Hypothalamus (tissue), 51 donors: ENCODE measurements at regions not wholly inside any gene's neighbourhood (a gene's known extent, or its start where the extent isn't known, plus 50 kb on each side); places are given as distances from the start of the nearest gene placed in this dataset.

Source experiments
- DNase-seq, 51 donors: peaks; one replicate each; lab custom pipeline; 2025; lab: John Stamatoyannopoulos, UW

DNA sequence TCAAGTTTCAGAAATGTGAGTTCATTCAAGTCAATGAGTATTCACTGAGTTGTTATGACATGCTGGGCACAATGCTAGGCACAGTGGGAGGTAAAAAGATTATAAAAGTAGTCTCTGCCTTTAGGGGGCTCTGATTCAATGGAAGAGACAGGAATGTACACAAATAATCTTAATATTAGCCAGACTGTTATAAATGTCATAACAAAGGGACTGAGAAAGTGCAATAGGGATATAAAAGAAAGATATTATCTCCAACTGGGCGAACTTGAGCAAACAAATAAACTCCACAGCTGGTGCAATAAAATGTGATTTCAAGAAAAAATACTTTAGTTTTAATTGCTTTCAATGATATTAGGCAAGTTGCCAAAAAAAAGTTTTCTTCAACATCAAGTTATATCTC lies 755.2 kb downstream of the BRINP1 start:
- no peak for DNase-seq

DNA sequence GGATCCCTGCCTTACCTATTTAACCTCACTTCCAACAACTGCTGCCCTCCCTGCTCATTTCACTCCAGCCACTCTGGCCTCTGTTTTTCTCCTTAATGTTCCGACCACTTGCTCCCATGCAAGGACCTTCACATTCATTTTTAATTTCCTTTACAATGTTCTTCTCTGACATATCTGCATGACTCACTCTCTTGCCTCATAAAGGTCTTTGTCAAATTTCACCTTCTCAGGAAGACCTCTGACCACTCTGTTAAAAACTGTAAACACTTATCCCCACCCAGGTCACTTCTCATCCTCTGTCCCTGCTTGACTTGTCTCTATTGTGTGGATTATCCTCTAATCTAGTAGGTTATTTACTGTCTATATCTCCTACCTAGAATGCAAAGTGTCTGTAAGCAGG lies 751.2 kb downstream of the BRINP1 start:
- no peak for DNase-seq

DNA sequence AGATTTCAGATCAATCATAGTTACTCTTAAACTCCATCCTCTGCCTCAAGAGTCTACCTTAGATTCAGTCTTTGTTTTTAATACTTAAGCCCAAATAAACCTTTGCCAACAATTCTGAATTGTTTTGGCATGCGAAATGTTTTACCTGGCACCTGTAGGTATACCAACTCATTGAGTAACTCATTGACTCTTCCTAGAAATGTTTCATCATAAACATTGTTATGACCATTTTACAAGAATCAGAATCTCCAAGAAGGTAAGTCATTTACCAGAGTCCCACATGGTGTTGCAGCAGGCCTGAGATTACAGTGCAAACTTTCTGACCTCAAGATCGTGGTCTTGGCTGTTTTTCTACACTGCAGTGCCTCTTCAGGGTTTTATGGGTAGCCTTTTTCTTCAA lies 750.4 kb downstream of the BRINP1 start:
- no peak for DNase-seq

DNA sequence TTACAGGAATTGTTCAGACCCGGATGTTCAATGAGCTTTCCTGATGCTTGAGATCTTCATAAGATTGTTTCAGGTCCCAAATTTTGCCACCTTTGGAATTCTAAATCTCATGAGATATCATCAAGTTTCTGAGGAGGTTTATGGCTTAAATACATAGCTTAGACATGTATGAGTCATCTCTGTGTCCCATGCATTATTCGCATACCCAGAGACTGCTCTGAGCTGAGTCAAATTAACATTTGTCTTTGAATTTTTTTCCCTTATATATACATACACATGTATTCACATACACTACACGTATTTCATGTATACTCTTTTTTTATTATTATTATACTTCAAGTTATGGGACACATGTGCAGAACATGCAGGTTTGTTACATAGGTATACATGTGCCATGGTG lies 744.6 kb downstream of the BRINP1 start:
- no peak for DNase-seq

DNA sequence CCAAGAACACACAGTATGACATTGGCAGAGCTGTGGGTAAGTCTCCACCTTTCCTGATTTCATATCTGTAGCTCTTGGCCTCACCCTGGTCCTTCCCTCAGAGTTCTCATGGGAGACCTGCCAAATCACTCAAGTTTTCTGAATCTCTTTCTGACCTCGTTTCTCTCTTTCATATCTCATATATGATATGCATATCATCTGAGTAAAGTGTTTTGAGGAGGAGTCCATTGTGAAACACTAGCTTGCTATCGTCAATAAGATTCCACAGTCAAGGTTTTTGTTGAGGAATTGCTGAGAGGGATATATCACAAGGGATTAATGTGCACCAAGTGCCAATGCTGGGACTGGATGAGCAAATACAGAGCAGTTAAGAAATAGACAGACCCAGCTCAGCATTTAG lies 739.2 kb downstream of the BRINP1 start:
- DNase-seq = no peak

DNA sequence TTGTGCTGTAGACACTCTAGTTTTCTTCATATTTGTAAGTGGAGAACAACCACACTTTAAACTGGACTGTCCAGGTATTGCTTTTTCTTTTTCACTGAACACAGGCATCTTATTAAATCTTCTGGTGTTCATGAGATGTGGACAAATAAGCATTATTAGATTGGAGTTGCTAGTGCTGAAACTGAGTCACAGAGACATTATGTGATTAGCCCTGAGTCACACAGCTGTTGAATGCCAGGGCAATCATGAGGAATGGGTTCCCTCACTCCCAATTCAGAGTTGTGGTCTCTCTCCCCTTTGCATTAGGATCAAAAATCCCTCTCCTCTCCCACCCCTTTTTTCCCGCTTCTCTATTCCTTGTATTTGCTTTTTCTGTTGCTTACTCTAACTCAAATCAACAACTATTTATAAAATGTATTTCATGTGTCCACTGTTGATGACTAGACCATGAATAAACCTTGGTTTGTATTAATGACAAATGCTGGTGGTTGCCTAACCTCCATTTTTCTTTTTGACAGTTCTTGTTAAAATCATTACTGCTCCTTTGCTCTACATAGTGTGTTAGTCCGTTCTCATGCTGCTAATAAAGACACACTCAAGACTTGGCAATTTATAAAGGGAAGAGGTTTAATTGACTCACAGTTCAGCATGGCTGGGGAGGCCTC lies 738.2 kb downstream of the BRINP1 start:
- DNase-seq = no peak

DNA sequence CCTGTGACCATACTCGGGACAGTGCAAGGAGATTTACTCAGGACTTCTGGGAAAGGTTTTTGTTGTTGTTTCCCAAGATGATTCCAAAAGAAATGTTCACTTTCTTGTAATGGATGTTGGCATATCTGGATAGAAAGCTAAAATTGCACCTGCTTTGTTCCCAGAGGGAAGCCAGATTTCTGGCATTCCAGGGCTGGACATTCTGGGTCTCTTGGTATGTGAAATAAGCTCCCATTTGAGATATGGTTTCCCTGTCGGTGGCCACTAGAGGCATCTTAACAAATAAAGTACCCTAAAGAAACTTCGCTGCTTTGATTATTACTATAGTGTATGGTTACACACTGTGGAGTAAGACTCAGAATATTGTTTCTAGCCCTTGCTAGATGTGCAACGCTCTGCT lies 737.3 kb downstream of the BRINP1 start:
- DNase-seq = no peak

DNA sequence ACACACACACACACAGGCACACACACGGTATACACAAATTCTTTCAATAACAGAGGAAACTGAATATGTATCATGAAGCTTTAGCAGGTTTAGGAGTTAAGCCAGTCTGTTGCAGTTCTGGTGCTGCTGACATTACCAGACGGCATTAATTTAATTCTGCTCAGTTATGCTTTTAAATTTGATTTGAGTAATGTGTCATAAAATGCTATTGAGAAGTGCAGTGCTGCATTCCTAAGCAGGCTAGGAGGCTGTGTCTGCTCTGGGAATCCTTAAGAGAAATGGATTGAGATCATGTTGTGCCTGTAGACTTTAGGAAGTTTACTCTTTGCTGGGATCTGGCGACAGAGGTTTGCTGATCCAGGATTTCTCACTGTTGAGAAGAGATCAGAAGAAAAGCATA lies 733.8 kb downstream of the BRINP1 start:
- no peak for DNase-seq

DNA sequence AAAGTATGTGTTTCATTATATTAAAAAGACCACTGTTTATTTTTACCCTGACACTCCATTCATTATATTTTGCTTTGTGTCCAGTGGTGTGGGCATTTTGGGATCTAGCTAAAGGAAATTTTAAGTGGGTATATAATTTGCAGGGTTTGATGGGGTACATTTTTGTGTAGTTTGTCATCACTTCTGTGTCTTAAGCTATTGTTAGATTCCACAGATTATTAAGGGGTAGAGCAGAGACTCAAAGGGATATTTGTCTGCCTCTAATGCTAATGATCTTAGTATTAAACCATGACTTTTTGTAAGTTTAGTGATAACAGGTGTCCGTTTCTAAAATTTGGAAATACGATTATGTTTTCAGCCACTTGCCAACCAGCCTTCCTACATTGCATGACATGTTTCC lies 731.6 kb downstream of the BRINP1 start:
- DNase-seq = no peak

DNA sequence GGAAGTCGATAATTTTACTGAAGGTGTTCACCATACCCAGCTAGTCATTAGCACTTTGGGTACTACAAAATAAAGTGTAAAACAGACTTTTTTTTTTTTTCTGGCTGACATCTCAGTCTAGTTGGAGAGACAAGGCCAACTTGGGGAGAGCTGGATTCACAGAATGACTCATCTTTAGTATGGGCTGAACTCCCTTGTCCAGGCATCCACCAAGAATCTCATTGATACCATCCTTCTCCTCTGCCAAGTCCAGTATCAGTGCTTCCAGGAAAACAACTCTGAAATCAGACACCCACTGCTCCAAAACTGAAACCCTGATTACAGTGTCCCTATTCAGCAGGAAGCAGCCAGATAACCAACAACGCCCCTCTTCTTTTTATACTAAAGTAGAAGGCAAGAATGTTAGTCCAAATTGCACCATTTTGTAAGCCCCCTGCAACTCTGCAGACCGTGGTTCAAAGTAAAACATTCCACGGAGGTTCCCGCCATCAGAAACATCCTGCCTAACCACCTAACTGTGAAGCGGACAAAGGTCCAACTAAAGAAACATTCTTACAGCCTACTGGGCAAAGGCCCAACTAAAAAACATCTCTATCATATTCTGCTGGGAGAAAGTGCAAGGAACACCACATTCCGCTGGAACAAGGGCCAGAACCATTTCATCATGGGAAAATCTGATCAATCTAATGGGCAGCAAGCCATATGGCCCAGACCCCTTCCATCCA lies 728.2 kb downstream of the BRINP1 start:
- no peak for DNase-seq

DNA sequence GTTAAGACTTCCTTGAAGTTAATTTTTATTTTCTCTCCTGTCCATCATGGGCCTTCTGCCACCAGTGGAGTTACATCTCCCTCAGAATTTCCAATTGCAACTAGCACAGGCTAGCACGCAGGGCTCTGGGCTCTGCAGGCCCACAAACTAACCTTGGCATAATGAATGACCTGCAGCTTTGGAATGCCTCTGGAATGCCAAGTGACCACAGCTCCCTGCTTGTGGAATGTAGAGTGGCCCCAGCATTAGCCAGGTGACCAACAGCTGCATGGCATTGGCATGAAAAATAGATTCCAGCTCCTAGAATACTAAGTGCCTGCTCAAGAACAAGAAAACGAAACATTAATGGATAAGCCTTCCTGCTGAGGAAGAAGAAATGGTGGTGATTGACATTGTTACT lies 726.1 kb downstream of the BRINP1 start:
- DNase-seq = peak in 1 of 51 donors; percentile 1

DNA sequence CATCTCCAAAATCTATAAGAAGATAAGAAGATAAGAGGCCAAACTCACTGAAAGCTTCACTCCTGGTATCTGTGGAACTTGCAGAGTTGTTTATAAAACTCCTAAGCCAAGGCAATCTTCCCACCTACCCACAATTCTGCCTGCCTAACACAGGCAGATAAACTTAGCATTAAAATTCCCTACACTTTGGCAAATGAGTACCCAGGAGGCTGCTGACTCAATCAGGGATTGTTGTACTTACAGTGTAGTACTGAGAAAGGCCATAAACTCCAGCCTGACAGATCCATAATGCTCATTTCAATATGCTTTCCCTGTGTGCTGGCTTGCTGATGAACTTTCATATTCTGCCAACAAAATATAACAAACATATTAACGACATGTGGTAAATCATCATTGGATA lies 725.2 kb downstream of the BRINP1 start:
- no peak for DNase-seq

DNA sequence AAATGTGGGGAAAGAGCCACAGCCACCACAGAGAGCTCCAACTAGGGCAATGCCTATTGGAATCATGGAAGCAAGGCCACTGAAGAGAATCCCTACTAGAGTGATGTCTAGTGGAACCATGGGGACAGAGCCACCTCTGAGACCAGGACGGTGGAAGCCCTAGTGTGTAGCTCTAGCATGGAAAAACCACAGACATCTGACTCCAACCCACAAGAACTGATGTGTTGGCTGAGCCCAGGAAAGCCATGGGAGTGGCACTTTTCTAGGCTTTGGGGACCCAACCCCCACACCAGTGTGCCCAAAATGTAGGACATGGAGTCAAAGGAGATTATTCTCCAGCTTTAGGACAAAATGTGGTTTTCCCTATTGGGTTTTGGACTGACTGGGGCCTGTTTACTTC lies 721.9 kb downstream of the BRINP1 start:
- DNase-seq = no peak

DNA sequence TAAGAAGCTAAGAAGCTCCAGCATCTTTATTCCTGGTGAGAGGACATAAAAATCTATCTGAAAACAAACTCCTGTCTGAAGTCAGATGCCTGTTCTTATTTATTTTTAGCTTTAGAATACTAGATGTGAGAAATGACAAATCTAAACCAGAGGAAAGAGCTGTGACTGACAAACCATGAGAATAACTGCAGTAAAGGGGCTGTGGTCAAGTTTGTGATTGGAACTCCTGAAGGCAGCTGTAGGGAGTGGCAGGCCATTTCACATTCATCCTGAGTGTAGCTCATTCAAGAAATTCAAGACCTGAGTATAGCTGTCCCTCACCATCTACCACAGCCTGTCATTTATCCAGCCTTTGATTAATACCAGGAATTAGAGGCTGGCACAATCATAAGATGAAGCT lies 718.8 kb downstream of the BRINP1 start:
- DNase-seq = no peak

DNA sequence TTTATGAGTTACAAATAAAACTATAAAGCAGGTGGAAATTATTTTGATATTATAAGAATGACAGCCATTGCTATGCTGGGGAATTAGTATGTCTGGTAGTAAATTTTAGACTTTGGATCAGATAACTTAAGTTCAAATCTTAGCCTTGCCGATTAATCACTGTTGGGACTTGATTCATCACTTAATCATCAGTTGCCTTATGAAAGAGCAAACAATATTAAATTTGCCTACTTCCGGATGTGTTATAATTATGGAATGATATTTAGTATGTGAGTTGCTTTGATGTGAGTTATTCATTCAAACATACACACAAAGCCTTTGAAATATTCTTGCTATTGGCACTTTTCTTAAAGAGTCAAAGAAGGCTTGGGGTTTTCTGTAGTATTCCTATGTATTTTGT lies 717.7 kb downstream of the BRINP1 start:
- DNase-seq = no peak

DNA sequence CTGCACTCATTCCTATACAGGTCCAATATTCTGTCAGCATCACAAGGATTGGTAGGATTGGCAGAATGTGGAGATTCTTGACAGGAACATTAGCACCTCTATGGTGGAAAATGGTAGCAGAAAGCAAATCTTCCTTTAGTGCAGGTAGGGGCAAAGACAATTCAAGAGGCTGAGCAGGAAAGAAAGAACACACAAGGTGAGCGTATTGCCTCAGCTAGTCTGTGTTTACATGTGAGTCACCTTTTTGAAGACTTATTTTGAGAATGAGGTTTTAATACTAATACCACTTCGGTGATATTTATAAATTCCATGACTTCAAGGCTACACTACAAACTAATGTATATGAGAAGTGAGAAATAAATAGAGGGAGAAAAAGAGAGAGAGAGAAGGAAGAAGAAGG lies 717.0 kb downstream of the BRINP1 start:
- DNase-seq = no peak

DNA sequence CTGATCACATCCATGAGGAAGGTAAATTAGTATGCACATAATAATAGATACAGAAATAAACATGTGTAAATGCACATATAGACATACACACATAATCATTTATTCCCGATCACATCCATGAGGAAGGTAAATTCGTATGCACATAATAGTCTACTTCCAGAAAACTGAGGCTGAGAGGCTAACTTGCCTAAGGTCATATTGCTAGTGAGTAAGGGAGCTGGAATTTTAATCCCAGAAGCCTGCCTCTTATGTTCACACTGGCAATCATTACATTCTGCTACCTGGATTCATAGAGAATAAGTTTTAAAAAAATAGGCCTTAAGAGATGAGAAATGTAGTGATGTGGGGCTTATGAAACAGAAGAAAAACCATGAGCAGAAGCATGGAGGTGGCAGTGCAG lies 716.3 kb downstream of the BRINP1 start:
- no peak for DNase-seq

DNA sequence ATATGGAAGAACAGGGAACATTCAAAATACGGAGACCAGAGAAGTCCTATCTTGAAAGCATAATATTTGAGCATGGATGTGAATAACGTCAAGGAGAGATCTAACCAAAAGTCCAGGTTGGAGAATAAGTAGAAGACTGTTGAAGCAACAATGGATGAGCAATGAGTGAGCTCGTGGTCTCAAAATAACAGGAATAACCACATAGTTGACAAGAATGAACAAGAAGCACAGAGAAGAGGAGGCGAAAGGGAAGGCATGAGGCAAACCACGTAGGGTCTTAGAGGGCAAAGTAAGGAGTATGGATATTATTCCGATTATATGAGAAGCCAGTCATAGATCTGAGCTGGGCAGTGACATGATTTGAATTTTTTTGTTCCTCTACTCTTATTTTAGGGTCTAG lies 710.2 kb downstream of the BRINP1 start:
- DNase-seq = no peak

DNA sequence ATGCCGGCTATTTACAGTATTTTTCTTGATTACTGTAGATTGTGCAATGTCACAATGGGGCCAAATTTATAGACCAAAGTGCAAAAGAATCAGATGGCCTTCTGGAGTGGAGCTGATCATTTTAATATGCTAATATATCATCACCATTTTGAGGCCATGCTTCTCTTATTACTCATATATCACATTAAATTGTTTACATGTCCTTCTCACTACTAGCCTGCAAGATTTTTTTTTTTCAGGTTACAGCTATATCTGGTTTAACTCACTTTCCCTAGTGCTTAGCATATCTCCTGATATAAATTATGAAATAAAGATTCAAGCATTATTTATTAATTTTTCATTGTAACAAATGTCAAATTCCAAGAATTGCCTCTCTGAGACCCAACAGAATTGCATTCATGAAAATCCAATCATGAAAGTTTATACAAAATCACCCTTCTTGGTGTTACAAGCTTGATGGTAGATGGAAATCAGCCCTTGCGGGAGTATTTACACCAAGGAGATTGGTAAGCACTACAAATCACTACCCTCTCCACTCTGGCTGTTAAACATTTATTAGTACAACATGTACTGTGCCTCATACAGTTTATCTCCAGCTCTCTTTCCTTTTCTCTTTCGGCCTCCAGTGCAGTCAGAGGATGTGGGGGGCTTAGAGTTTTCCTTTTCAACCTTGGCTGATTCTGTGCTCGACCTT lies 703.9 kb downstream of the BRINP1 start:
- DNase-seq = no peak

DNA sequence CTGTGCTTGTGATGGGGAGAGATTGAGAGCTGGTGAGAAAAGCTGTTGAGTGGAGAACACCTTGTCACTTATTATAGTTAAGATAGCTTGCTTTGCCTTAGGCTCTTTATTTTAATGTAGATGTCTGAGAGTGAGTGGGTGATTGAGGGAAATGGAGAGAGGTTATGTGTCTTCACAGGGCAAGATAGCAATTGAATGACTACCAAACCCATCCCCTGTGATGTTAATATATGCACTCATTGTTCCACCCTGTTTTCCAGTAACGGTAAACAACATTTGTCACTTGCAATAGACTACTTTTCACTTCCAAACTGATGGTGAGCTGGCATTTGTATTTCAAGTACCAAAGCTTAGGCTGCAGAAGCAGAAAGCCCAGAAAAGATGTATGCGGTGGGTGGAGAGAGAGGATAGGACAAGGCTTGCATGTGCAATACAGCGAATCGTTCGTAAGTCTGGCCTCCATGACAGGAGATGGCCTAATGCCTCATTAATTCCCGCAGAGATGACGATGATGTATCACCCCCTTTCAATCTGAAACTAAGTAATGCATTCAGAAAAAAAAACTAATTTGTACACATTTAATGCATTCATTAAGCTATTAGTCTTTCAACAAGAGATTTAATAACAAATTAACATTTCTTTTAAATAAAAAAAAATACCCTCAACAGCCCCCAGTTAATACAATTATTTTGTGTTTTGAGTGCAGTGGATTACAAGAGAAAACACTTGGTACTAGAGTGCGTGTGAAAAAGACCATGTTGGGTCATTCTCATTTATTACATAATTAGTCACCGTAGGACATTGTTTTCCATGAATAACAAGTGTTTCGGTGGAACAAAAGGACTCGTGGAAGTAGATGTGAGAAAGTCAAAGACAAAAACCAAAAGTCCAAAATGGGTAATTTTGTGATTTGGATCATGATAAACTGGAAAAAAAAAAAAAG lies 699.0 kb downstream of the BRINP1 start:
- no peak for DNase-seq

DNA sequence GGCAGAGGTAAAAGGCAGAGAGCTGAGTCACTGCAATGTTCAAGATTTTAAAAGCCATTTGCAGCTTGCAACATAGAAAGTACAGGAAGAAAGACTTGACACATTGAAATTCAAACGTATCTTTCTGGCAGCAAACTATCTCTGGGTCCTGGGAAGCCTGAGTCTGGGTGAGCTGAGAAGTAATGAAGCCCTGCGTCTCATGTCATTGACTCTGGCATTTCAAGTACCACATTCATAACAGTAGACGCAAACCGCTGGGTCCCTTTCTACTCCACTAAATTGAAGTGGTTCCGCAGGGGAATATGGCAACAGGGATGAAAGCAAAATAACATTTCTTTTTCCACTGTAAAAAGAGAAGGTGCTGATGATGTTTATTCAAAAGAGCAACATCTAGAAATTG lies 694.3 kb downstream of the BRINP1 start:
- no peak for DNase-seq
